HG03108 (cell line): ENCODE measurements at regions not wholly inside any gene's neighbourhood (a gene's known extent, or its start where the extent isn't known, plus 50 kb on each side); places are given as distances from the start of the nearest gene placed in this dataset.

Experiments used
- ATAC-seq: cut with Tn5 transposase; IDR thresholded peaks from one replicate; pipeline ENCODE4 v1.9.1; 2021; ENCODE audit warnings: moderate library complexity; ENCODE audit not compliant: unreplicated experiment

DNA sequence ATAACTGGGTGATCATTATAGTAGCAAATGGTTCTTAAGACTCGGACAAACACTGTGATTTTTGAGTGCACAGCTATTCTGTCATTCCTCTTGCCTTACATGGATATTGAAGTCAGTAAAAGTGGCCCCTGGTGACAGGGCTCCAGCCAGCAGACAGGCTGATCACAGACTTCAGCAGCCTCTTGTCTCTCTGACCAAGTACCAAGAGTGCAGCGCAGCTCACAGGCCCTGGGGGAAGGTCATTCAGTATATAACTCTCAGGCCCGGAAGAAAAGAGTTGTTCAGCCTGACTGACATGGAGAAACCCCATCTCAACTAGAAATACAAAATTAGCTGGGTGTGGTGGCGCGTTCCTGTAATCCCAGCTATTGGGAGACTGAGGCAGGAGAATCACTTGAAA, 202.6 kb downstream of the HRH4 start:
- no peak for ATAC-seq

DNA sequence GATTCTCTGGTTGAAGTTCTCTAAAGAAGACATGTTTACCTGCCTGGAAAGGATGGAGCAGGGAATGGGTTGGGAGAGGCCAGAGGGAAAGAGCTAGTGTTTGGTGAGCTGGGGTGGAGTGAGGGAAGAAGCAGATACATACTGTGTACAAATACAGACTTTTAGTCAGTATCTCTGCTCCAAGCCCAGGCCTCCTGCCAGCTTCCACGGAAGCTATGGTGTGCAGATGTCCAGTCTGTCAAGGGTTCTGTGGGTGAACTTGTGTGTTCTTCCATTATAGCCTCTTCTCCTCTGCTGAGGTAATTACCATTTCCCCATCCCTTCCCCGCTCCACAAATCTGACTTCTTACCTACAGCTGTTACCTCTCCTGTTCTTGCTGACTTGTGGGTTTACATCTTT, 208.6 kb downstream of the HRH4 start:
- no peak for ATAC-seq

DNA sequence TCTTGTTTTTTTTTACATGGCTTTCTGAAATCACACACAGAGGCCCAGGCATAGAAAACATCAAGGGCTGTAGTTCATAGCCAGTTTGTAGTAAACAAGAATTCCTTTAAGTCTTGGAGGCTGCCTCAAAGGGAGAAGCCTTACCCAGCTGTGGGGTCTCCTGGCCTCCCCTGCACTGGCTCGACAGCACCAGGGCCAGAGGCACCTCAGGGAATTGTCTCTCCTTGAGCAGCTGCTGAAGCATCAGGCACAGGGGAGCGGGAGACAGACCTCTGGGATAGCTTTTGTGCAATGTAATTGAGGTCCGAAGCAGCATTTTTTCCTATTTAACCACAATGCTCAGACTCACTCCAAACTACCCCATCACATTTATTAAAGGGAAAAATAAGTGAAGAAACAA, 209.1 kb downstream of the HRH4 start:
- no peak for ATAC-seq

DNA sequence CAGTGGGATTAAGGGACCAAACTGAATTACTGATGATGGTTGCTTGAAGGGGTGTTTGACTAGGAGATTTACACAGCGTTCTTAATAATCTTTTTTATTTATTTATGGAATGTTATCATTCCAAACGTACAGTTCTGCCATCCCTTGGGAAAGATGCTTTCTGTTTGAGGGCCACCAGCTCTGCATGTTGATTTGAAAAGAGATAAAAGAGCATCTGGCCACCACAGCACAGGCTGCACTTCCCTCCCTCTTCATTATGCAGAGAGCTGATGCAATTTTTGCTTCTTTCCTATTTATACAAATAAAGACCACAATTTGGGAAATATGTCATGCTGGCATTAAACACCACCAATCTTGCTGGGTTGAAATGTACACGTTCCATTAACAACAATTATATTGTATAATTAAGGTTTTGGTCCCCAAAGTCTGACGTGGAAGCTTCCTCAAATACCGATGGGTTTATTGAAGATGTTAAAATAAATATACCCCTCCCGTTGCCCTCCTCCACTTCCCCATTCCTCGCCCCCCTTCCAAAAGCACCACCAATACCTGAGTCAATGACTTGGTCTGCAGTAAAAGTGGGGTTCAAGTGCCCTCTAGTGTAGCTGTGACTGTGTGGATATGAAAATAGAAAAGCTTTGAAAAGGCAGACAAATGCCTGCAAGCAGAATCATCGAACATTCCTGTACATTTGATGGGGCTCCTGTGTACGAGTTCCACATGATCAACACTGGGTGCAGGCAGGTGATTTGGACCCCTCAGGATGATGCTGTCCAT, 211.9 kb downstream of the HRH4 start:
- ATAC-seq = no peak

DNA sequence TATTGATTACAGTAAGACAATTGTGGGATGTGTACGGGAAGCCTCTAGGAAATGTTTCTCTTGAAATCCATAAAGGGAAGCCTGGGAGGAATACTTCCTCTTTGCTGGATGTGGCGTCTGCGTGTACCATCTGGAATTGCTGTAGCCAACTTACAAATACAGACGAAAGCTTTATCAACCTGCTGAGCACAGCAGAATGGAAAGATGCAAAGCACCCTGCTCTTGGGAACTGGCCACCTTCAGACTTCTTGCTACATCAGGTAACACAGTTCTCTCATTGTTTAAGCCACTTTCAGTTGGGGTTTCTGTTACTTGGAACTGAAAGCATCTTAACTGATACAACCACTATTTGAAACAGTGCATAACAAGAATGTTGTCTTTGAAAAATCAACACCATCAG, 213.8 kb downstream of the HRH4 start:
- no peak for ATAC-seq

DNA sequence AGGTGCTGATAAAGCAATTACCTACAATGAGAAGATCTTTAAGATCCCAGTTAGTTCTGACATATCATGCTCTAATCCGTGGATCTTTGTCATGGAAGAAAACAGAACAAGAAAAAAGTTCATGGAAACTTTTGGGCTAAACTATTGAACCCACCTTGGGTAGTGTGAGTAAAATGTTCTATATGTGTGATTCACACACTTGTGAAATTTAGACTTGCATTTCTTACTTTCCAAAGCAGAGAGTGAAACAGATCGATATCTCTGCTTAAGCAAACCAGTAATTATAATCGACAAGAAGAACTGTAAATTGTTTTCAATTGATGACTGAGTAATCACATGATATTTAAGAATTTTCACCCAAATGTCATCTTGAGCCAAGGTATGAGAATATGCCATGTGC, 214.2 kb downstream of the HRH4 start:
- no peak for ATAC-seq

DNA sequence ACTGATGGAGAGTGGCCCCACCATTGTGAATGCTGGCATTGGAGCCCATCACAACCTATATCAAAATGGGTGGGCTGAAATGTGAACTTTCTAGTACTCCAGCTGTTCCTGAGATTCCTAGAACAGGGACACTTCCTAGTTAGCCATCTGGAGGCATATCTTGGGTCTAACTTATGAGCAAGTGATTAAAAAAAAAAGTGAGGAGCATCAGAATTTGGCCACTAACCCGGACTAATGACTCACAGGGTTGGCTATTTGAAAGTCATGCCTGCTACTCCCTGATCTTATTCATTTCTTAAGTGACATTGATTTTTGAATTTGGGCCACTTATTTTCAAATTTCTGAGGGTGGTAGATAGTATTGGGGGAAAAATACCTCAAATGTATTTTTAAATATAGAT, 216.6 kb downstream of the HRH4 start:
- ATAC-seq = no peak

DNA sequence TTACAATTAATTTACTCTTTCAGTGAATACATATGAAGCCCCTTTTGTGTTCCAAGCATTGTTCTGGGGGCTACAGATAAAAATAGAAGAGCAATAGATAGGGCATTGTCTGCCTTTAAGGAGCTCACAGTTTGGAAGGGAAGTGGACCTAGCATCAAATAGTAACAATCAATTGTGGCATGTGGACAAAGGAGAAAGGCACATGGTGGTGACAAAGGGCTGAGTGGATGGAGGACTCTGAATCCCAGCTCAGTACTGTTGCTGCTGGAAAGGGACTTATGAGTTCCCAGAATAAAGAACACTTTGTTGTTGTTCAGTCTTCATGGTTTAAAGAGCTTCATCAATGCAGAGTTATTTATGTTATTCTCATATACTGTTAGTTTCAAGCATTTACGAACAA, 217.7 kb downstream of the HRH4 start:
- ATAC-seq = no peak

DNA sequence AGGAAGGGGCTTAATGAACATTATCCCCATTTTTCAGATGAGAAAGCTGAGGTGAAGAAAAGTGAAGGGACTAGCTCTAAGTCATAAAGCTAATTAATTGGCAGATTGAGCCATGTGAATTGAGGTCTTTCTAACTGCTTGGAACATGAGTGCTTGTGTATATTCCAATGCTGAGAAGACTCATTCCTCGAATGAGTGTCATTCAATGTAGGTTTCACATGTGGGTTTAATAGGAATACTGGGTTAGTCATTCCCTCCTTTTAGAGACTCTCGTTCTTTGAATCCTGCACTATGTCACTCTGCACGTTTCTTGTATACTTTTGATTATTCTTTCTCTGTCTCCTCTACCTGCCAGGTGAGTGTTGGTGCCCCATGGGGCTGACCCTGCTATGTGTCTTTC, 218.2 kb downstream of the HRH4 start:
- ATAC-seq = no peak

DNA sequence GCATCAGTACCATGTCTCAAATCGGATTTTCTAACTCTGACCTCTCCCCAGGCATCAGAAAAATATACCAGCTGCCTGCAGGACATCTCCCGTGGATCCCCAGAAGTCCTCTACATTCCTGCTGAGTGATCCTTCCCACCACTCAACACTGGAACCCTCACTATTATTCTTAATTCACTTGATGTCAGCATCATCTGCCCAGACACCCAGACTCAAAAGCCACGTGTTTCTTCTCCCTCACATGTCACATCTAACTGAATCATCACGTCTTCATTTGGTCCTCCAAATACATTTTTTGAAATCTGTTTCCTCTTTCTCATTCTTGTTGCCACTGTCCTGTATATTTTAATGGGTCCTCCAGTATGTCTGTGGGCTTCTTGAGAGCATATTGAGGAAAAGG, 218.6 kb downstream of the HRH4 start:
- no peak for ATAC-seq

DNA sequence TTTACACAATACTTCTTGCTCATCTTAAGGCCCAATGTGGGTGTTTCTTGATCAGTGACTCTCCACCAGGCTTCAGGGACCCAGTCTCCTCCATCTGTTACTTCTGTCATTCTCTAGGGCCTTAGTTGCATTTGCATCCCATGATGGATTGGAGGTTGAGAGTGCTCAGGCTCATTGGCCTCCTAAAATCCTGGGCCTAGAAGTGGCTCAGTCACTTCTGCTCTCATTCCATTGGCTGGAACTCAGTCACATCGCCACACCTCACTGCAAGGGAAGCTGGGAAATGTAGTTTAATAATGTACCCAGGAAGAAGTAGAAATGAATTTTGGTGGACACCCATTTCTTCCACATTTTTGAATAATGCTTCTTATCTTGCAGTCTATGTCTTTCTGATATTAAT, 223.5 kb downstream of the HRH4 start:
- no peak for ATAC-seq

DNA sequence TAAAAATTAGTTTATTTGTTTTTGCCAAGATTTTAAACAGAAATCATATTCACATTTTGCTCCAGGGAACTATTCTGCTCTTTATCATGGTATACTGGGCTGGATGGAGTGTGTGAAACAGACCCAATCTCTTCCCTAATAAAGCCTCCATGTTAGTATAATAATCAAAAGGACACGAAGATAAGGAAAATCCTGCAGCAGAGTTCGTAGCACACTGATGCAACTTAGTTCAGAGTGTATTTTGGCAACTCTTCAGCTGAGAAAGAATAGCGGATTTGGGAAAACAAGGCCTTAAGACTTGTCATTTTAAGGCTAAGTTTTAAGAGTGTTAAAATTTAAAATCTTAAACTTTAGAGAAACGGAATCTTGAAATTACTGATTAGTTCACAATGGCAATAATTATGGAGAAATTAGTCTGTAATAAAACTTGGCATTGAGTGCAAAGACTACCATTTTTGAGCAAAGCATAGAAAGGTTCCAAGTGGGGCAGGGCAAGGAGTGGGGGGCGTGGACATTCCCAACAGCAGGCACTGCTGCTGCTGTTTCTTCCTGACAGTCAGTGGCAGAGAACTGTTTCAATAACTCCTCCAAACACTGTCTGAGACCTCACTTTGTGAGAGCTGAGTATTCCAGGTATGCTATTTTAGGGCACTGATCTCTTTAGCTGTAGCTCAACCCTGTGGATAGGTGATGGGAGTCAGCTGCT, 225.0 kb downstream of the HRH4 start:
- ATAC-seq = no peak

DNA sequence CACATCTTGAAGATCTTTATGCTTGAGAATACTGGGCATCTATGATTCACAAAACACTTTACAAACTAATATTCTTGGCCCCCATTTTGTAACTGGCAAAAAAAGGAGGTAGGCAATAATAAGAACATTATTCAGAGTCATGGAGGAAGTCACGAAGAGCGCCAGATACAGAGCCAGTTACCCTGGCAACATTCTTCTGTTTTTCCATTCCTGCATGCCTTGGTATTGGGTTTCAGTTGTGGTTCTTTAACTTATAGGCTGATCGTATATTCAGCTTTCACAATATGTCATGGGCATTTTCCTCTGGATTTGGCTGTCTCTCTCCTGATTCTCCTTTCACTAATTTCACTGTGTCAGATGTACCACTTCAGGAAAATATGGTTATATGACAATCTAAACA, 234.7 kb downstream of the HRH4 start:
- no peak for ATAC-seq

DNA sequence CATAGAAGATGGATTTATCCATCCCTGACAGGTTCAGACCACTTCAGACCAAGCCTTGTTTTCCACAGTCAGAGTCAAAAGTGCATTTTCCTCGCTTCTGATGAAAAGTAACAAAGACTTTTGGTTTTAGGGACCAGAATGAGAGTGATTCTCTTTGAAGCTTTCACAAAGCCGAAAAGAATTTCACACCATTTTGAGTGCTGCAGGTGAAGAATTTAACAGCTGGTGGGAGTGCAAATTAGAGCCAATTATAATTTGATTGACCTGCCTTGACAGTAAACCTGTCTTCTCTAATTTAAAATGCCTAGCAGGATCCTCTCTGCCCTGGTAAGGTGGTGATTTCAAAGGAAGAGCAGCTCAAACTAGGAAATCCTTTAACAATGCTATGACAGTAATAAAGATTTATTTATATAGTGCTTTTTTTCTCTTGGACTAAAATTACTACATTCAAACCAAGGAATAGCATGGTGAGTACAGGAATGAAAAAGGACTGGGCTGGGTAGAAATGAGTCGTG, 241.6 kb downstream of the HRH4 start:
- ATAC-seq = no peak

DNA sequence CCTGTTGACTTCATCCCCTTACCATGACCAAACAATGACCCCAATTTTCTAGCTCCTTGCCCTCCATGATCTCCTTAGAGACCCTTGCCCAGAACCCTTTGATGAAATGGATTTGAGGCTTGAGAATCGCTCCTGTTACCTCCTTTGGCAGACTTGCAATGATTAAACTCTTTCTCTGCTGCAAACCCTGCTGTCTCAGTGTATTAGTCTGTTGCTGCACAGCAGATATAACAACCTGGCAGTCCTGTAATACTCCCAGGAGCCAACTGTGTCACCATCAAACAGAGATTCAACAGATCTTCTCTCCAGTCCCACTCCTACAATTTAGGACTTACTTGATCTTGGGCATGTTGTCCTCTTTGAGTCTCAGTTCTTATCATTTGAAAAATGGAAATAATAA, 242.9 kb downstream of the HRH4 start:
- no peak for ATAC-seq

DNA sequence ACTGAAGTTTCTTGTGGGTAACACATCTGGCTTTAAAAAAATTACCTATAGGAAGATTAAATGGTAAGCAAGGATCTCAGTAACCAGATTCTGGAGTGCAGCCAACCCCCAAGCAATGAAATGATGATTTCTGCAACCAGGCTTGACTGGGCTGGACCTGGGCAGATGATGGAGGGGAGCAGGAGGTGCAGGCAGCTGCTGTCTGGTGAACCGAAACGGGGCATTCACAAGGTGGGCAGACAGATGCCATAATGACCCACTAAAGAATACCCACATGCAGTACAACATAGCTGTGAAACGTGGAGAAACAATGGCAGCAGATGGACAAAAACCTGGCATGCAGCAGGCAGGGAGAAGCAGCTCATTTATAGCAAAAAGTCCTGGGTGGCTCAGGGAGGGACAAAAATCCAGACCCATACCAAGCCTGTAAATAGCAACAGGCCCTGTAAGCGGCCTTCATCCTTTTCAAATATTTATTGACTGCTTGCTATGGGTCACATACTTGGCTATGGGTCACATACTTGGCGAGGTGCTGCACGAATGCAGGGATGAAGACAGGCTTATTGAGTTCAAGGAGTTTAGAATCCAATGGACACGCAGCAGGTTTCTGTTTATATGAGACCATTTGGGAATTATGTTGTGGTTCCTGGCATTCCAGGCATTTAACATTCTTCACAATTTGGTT, 244.7 kb downstream of the HRH4 start:
- ATAC-seq = no peak

DNA sequence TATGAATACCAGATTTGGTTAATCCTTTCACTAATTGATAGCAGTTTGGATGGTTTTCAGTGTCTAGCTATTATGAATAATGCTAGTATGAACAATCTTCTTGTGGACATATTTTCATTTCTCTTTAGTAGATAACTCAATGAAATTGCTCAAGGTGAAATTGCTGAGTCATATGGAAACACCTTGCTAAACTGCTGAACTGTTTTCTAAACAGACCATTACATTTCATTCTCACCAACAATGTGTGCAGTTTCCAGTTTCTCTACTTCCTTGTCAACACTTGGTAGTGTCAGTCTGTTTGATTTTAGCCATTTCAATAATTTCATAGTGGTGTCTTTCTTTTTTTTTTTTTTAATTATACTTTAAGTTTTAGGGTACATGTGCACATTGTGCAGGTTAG, 250.0 kb downstream of the HRH4 start:
- no peak for ATAC-seq

DNA sequence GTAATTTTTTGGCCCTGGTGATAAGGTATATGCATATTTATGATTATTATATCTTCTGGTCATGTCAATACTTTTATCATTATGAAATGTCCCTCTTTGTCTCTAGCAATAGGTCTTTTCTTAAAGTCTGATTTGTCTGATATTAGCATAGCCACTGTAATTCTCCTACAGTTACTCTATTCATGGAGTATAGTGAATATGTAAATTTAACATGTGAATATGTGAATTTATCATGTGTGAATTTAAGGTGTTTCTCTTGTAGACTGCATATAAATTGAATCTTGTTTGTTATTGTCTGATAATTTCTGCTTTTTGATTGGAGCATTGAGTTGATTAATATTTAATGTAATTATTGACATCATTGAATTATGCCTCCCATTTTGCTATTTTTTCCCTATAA, 259.4 kb downstream of the HRH4 start:
- no peak for ATAC-seq

DNA sequence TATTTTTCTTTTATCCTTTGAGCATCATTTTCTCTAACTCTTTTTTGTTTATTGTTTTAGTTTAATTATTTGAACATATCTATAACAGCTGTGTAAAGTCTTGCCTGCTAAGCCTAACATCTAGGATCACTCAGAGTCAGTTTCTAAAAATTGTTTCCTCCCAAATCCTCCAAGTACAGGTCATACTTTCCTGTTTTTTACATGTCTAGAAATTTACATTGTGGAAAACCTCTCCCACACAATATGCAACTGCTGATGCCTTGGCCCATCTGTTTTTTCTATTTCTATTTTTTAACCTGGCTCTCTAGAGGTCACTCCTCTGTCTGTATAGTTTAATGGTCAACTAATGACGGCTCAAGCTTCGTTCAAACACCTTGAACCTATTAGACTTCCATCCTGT, 261.0 kb downstream of the HRH4 start:
- no peak for ATAC-seq

DNA sequence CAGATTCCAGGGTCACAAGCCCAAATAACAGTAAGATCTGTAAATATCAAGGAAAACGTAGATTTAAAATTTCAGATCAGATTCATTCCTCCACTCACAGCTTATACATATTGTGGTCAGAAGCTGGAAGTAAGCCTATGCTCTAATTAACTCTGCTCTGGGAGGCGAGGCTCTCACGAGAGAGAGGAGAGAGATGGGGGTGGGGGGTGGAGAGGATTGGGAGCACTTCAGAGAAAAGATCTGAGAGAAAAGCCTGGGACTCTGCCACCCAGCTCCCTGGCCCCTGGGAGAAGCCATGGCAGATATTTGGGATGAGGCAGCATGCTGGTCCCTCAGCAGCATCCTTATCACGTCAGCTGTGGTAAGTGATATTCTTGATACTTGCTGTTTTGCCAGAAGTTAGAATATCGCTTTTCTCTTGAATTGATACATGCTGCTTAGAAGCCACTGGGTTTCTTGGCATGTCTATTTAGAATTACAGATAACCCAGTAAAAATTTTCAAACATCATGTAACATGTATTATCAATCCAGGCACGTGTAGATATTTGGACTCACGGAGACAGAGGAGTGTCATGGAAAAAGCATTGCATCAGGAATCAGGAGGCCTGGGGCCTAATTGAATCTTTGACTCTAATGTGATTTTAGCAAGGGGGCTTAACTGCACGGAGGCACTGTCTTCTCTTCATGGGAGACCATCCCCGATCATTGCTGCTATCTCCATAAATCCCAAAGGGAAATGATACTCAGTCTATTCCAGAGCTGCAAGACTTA, 265.4 kb downstream of the HRH4 start:
- no peak for ATAC-seq
